ENCODE measurements at regions not wholly inside any gene's neighbourhood (a gene's known extent, or its start where the extent isn't known, plus 50 kb on each side); places are given as distances from the start of the nearest gene placed in this dataset.
A peak's percentile ranks its signal among the peaks of the same experiment; 100 is the strongest.

DNA sequence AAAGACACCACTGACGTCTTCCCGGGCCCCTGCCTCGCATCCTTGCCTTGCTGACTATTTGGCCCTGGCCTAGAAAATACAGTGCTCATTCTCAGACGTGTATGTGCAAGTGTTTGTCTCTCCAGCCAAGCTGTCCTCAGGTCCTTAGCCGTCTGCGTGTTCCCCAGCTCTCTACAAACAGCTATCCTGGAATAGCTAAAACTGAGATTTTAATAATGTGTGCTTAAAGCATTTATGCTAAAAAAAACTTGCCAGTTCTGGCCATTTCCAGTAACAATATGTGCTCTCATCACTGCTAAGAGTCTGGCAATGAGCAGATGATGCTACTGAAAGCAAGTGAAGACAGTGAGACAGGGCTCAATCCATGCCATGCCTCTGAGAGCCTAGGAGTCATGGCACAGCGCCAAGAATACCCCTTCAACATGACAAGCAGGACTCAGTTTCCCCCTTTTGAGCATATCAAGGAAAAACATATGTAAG, 55.7 kb downstream of the IRF2BP2 start:
- DNase-seq (ENCODE audit: low read depth): peak; percentile 25
- no peak overlapping the region for H3K4me3 ChIP-seq (ENCODE audit: low read depth, low read length)
- TF ChIP-seq, protein P1, sequence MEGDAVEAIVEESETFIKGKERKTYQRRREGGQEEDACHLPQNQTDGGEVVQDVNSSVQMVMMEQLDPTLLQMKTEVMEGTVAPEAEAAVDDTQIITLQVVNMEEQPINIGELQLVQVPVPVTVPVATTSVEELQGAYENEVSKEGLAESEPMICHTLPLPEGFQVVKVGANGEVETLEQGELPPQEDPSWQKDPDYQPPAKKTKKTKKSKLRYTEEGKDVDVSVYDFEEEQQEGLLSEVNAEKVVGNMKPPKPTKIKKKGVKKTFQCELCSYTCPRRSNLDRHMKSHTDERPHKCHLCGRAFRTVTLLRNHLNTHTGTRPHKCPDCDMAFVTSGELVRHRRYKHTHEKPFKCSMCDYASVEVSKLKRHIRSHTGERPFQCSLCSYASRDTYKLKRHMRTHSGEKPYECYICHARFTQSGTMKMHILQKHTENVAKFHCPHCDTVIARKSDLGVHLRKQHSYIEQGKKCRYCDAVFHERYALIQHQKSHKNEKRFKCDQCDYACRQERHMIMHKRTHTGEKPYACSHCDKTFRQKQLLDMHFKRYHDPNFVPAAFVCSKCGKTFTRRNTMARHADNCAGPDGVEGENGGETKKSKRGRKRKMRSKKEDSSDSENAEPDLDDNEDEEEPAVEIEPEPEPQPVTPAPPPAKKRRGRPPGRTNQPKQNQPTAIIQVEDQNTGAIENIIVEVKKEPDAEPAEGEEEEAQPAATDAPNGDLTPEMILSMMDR (conservative IDR thresholded peaks at IDR 0.05; ENCODE audit: low read depth, low read length): no peak

DNA sequence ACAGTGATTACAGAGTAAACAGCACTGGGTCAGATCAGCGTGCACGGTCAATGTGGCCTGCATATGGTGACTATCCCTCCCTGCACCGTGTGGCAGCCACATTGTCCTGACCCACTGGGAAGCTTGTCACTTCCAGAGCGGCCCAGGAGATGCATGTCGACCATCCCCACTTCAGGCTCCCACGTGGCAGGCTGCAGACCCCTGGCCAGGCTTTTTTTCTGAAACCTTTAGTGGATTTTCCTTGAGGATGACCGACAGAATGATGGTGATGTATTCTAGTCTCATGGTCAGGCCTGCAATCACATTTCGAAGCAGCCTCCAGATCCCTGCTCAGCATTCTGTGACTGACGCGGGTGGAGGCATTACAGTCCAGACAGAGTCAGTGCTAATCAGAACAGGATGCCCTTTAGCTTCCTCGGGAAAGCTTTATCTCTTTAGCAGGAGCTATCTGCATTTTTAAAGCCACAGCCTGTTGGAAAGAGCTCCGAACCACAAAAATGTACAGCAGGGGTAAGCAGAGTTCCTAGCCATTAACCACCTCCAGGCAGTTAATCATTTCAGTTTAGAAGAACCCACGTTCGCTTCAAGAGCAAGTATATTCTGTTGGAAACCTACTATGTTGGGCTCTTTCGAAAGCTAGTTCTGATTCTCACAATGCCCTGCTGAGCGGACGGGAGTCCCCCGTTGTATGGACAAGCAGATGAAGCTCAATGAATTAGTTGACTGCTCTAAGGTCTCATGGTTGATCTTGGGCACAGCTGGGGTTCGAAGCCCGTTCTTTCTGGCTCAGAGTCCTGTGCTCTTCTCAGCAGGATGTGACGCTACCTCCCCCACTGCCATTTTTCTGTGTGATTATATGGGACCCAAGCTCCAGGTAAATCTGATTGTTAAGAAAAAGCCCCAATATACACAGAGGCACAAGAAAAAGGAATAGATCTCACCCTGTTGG, 56.5 kb downstream of the IRF2BP2 start:
- peak; percentile 90 for DNase-seq (ENCODE audit: low read depth)
- H3K4me3 ChIP-seq (ENCODE audit: low read depth, low read length): no peak overlapping the region
- TF ChIP-seq, protein P1 (conservative IDR thresholded peaks at IDR 0.05; ENCODE audit: low read depth, low read length): peak; percentile 5

DNA sequence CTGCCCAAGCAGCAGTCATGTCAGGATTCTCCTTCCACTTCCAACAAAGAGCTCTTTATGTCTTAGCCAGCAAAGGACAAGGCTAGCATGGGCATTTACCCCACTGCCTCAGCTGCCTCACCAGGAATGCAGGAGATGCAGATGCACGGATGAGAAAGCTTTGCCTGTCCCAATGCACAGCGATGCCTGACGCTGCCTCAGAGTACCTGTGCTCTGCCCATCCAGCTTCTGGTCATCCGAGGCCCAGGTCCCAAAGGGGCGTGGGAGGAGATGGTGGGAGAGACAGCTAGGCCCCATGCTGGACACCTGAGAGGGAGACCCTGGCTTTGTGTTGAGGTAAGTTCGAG, 59.0 kb downstream of the IRF2BP2 start:
- DNase-seq (ENCODE audit: low read depth): no peak
- TF ChIP-seq, protein P1 (conservative IDR thresholded peaks at IDR 0.05; ENCODE audit: low read depth, low read length): no peak
- no peak overlapping the region for H3K4me3 ChIP-seq (ENCODE audit: low read depth, low read length)

DNA sequence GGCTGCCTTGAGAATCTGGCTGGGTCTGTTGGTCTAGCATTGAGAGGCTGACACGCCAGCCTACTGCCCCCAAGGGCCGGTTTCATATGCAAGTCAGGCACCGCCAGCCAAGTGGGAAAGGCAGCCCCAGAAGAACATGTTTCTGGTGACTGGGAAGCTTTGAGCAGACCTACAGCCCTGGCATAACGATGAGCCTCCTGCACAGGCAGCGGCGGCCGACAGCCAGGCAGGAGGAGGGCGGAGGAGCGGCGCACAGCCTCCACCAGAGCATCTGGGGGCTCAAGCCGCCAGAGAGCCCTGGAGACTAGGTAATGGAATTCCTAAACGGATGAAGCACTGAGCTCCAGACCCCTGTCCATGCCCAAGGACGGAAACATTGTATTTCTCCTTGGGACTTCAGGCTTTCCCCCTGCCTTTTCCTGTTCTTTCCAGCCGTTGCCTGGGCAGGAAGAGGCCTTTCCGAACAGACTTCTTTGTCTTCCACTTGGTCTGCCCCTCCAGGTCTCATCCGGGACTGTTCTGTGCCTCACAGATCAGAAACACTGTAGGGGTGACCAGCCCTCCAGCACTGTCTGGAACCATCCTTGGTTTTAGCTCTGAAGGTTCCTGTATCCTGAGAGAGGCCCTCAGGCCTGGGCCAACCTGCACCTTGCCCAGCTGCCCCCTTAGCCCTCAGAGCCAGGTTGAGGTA, 59.5 kb downstream of the IRF2BP2 start:
- TF ChIP-seq, protein P1 (conservative IDR thresholded peaks at IDR 0.05; ENCODE audit: low read depth, low read length): no peak
- no peak for DNase-seq (ENCODE audit: low read depth)
- no peak overlapping the region for H3K4me3 ChIP-seq (ENCODE audit: low read depth, low read length)

DNA sequence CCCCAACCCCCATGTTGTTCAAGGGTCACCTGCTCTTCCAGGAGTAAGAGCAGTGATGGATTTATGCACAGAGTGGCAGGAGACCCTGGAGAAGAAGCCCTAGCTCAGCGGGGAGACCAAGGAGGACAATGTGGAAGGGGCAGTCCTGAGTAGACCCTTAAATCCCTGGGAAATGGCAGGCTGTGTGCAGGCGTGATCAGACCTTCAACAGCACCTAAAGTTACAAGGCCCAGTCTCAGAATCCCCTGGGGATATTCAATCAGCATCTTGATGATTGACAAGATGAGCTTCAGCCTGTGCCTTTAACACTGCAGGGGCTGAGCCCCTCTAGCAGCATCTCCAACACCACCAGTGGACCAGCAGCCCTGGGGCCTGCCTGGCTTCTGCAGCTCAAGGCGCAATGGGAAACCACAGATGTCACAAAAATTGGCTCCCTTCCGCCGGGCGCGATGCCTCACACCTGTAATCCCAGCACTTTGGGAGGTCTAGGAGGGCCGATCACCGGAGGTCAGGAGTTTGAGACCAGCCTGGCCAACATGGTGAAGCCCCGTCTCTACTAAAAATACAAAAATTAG, 60.4 kb downstream of the IRF2BP2 start:
- TF ChIP-seq, protein P1 (conservative IDR thresholded peaks at IDR 0.05; ENCODE audit: low read depth, low read length): no peak
- no peak for DNase-seq (ENCODE audit: low read depth)
- no peak overlapping the region for H3K4me3 ChIP-seq (ENCODE audit: low read depth, low read length)

DNA sequence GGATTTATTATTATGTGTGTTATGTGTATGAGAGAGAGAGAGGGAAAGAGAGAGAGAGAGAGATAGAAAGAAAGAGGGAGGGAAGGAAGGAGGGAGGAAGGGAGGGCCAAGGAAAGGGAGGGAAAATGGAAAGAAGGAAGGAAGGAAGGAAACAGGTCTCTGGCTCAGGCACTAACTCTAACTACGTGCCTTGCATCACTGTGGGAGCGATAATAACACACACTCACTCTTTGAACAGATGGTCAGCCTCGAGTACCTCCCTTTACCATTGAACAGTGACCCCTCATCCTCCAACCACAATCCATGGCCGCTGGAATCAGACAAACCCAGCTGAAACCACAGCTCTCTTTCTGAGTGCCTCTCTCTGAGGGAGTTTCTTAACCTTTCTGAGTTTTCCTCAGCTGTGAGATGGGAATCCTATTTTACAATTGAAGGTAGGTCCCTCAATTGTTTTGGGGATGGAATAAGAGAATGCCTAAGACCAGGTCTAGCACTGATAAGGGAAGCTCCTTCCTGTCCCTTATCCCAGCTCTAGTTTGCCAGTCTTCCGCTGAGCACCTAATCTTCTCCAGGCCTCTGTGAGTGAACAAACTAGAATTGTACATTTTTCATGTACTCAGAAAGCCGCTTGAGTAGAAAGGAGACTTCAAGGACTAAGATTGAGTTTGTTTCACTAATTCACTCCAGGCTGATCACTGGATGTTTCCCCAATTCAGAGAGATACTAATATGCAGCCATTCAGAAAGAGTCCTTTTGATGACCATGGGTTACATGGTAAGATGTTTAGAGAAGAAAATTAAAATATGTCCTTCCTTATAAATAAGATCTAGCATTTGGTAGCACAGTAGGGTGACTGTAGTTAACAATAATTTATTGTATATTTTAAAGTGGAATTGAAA, 62.8 kb downstream of the IRF2BP2 start:
- TF ChIP-seq, protein P1 (conservative IDR thresholded peaks at IDR 0.05; ENCODE audit: low read depth, low read length): no peak
- H3K4me3 ChIP-seq (ENCODE audit: low read depth, low read length): no peak overlapping the region
- DNase-seq (ENCODE audit: low read depth): peak; percentile 78
